NB4 (cell line): ENCODE measurements at regions not wholly inside any gene's neighbourhood (a gene's known extent, or its start where the extent isn't known, plus 50 kb on each side); places are given as distances from the start of the nearest gene placed in this dataset.

ENCODE experiments used
- DNase-seq: peaks from one replicate; pipeline ENCODE4 v3.0.0; 2010; ENCODE audit warnings: low read depth
- H3K4me3 ChIP-seq: one replicate; pipeline ENCODE4 v1.5.1; 2011; ENCODE audit warnings: mild to moderate bottlenecking, low read depth, low read length, moderate library complexity
- CTCF ChIP-seq: IDR thresholded peaks from one replicate; pipeline ENCODE4 v1.5.1; 2012; ENCODE audit warnings: low read depth, low read length
- MAX ChIP-seq: IDR thresholded peaks from 2 replicates; pipeline ENCODE4 v1.6.1; 2011; ENCODE audit warnings: low read depth, low read length
- MYC ChIP-seq: IDR thresholded peaks from 2 replicates; pipeline ENCODE4 v1.6.1; 2011; ENCODE audit warnings: low read depth, low read length
- POLR2A ChIP-seq: IDR thresholded peaks from 2 replicates; pipeline ENCODE4 v1.6.1; 2011; ENCODE audit warnings: mild to moderate bottlenecking; ENCODE audit not compliant: insufficient read length; ENCODE audit errors: extremely low read depth

GRCh38 chr18:56468396-56468795 is 170.0 kb downstream of the TXNL1 start:
- TF ChIP-seq POLR2A, result no peak
- TF ChIP-seq MYC, result no peak
- TF ChIP-seq MAX, result no peak
- no peak for TF ChIP-seq CTCF
- no peak overlapping the region for H3K4me3 ChIP-seq
- peak; percentile 51 for DNase-seq

- no peak for DNase-seq
- H3K4me3 ChIP-seq, result no peak overlapping the region
- TF ChIP-seq POLR2A (no peak), CTCF (no peak), MAX (no peak), MYC (no peak)
These were observed 176.1 kb downstream of the TXNL1 start for GRCh38 chr18:56462276-56462675.

- TF ChIP-seq POLR2A (no peak), MYC (no peak), MAX (no peak), CTCF (no peak)
These were observed 177.2 kb downstream of the TXNL1 start for GRCh38 chr18:56461151-56461550.

GRCh38 chr18:56460581-56460980 is 177.8 kb downstream of the TXNL1 start:
- no peak for TF ChIP-seq MAX
- TF ChIP-seq CTCF, result no peak
- TF ChIP-seq MYC, result no peak
- no peak for TF ChIP-seq POLR2A

More at GRCh38 chr18:56461151-56461550, 177.2 kb downstream of the TXNL1 start:
- H3K4me3 ChIP-seq, result no peak overlapping the region
- DNase-seq, result no peak

GRCh38 chr18:56458770-56459712 is 179.4 kb downstream of the TXNL1 start:
- no peak overlapping the region for H3K4me3 ChIP-seq
- no peak for DNase-seq
- TF ChIP-seq MAX (no peak), POLR2A (no peak), CTCF (no peak), MYC (no peak)

More at GRCh38 chr18:56460581-56460980, 177.8 kb downstream of the TXNL1 start:
- H3K4me3 ChIP-seq, result no peak overlapping the region
- DNase-seq, result peak; percentile 46
